Medulla oblongata (tissue), 1 donor: ENCODE measurements at regions not wholly inside any gene's neighbourhood (a gene's known extent, or its start where the extent isn't known, plus 50 kb on each side); places are given as distances from the start of the nearest gene placed in this dataset.

ENCODE experiments used
- DNase-seq: peaks from one replicate; pipeline ENCODE4 v3.0.0-alpha.2; 2015; ENCODE audit errors: extremely low spot score

- no peak for DNase-seq
Measured at GRCh38 chr2:183284606-183285005, 160.4 kb downstream of the NUP35 start.

DNA sequence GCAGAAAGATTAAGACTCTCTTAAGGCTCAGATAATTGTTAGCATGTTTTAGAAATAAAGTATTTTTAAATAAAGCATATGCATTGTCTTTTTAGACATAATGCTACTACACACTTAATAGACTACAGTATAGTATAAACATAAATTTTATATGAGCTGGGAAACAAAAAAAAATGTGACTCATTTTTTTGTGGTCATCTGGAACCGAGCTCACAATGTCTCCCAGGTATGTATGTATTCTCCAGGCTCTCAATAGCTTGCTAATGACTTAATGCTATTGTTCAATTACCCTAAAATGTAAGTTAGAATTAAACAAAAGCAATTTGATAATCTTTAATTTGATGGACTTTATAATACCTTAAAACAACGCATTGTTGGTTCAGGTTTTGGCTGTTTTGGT lies 167.2 kb downstream of the NUP35 start:
- DNase-seq, result no peak

DNA sequence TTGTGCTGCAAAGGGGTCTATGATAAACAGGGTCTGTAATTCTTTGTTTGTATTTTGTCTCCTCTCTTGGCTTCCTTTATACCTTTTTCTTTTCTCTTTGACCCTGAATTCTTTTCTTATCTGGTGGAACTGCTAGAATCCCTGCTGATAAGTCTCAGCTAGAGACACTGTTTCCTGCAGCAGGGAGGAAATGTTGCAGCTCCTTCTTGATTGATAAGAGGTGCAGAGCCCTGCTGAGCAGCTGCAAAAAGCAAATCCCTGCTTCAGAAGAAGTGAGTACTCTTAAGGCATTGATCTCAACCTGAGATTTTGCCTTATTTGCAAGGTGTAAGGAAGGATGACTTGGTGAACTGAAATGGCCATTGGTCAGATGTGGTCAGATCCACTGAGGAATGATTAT lies 167.8 kb downstream of the NUP35 start:
- no peak for DNase-seq

- no peak for DNase-seq
Measured at GRCh38 chr2:183339311-183339710, 215.1 kb downstream of the NUP35 start.

- no peak for DNase-seq
Measured at GRCh38 chr2:183341057-183341456, 216.8 kb downstream of the NUP35 start.

DNA sequence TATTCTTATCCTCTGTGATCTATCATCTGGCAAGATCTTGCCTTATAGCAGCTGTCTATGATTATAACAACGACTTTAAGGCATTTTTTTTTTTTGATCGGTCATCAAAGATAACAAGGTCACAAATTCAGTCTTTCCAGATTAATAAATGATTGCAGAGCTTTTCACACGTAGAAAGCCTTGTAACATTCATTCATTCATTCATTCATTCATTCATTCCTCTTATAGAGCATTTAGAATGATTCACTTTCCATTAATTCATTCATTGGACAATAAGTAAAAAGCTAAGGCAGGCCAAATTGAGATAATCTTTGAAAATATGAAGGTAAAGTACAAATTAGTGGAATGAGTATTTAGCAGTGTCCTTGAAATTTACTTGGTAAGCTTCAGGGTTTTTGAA lies 223.7 kb downstream of the NUP35 start:
- no peak for DNase-seq

GRCh38 chr2:183348492-183348891 lies 224.2 kb downstream of the NUP35 start:
- DNase-seq, result no peak

GRCh38 chr2:183349091-183349490 lies 224.8 kb downstream of the NUP35 start:
- DNase-seq, result peak; percentile 28

- DNase-seq, result no peak
Measured at GRCh38 chr2:183359867-183360266, 235.6 kb downstream of the NUP35 start.

DNA sequence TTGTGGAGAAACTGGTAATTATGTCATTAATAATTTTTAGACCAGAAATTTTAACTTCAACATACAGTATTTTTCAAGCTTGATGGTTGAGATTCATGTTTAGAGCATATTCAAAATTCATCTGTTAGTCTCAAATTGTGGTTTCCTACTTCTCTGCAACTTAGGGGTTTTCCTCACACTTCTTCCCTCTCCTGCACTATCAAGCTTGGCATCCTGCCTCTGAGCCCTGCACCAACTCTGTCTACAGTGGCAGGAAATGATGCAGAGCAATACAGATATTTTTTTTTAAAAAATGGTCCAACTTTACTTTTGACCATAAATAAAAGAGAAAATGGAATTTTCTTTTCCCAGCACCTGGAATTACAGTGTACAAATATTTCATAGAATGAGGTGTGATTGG lies 247.3 kb downstream of the NUP35 start:
- DNase-seq, result no peak

DNA sequence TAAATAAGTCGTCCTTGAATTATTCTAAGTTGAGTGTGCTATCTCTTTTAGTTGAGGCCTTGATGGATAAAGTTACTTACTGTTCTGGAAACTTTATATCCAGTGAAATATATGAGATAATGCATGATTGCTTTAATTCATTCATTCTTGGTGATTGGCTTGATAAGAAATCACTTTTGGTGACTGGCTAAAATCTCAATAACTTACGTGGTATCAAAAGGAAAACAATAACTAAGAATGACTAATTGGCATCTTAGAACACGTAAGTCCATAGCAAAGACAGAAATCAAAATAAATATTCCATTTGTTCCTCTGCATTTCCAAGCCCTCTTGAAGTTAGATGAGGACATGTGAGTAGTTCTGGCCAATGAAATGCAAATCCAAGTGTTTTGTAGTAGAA lies 251.6 kb downstream of the NUP35 start:
- no peak for DNase-seq

DNA sequence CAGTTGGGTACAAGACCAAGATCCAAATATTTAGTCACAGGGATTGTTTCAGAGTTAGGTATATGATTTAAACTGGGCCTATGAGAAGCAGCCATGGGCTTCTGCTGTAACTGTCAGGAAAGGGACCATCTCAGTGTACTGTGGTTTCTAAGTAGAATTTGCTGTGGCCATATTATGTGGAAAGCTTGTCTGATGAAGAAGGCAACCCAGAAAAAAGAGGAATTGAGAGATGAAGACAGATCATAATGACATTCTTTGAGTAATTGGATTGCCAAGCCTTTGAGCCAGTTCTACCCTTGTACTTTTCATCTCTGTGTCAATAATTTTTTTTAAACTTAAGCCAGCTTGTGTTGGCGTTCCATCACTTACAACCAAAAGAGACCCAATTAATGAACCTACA lies 259.6 kb downstream of the NUP35 start:
- no peak for DNase-seq

DNA sequence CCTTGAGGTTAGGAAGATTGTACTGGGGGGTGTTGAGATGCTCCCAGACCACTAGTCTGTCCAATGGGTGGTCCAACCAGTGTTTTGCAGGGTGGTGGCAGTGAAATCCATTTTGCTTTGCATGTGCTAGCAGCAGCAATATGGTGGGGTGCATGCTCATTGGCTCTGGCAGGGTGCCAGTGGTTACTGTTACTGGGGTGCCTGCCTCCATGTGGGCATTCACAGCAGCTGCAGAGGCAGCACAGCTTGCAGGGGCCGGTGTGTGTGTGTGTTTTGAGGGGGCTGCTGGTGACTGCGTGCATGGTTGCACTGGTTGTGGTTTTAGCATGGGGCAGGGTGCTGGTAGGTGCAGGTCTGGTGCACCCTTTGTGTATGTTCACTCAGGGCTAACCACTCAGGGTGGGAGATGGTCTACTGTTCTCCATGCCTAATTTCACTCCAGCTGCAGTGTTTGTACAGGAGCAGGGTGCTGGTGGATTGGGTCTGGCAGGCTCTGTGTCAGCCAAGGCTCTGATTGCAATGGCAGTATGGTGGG lies 265.4 kb downstream of the NUP35 start:
- DNase-seq, result no peak

- no peak for DNase-seq
Measured at GRCh38 chr2:183390109-183390508, 265.9 kb downstream of the NUP35 start.

DNA sequence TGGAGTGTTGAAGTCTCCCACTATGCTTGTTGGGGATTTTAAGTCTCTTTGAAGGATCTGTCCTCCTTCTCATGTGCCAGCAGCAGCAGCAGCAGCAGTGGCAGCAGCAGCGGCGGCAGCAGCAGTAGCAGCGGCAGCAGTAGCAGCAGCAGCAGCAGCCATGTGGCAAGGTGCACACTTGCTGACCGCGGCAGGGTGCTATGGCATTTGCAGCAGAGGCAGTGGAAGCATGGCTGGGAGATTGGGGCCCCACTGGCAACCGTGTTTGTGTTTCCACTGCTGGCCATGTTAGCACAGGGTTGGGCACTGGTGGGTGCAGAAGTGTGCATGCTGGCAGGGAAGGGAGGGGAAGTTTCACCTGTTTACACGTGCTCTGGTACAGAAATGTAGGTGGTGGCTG lies 280.1 kb downstream of the NUP35 start:
- no peak for DNase-seq

DNA sequence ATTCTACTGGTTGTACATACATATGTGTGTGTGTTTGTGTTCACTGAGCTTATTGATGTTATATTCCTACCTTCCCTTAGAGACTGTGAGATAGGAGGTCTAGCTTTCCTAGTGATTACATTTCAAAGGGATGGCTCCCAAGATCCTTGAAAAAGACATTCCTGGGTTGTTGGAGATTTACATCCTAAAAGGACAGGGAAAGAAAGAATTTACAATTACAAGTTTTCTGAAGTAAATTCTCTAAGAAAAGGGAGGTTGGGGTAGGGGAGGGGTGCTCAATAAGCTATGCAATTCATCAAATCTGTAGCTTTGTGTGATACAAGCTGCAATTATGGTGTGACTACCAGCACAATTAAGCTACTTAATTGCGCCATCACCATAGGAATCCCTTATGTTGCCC lies 284.3 kb downstream of the NUP35 start:
- DNase-seq, result no peak

GRCh38 chr2:183409662-183410061 lies 285.4 kb downstream of the NUP35 start:
- no peak for DNase-seq

- no peak for DNase-seq
Measured at GRCh38 chr2:183416753-183417152, 292.5 kb downstream of the NUP35 start.

- DNase-seq, result no peak
Measured at GRCh38 chr2:183426825-183427224, 302.6 kb downstream of the NUP35 start.

DNA sequence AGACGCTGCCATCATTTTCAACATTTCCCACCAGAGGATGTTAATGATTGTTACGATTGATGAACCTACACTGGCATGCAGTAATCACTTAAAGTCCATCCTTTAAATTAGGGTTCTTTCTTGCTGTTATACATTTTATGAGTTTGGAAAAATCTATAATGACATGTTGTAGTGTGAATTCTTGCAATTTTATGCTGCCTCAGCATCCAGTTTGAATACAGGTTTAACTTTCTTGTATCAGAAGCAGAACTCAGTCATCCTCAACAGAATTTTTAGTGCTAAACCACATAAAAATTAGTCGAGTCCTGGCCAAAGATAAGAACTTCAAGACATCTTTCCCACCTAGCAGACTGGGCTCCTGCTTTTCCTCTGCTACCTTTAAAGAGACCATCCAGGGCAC lies 303.3 kb downstream of the NUP35 start:
- DNase-seq, result no peak

- DNase-seq, result no peak
Measured at GRCh38 chr2:183428881-183429280, 304.6 kb downstream of the NUP35 start.

DNA sequence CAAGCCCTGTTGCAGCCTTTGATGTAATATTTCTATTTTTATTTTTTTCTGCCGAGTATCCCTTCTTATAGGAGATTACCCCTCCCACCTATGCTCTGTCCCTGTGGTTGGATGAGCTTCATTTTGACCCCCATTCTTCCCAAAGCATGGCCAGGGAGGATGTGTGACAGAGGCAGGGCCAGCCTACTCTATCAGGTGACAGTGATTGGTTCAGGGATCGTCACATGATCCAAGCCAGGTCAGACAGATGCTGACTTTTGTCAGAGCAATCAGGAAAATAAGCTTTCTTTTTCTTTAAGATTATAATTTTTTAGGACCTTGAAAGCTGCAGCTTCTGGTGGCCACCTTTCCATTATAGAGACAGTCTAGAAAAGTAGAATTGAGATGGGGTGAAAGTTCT lies 314.3 kb downstream of the NUP35 start:
- DNase-seq, result no peak

GRCh38 chr2:183455056-183455455 lies 330.8 kb downstream of the NUP35 start:
- DNase-seq, result no peak

GRCh38 chr2:183456177-183456576 lies 331.9 kb downstream of the NUP35 start:
- no peak for DNase-seq

DNA sequence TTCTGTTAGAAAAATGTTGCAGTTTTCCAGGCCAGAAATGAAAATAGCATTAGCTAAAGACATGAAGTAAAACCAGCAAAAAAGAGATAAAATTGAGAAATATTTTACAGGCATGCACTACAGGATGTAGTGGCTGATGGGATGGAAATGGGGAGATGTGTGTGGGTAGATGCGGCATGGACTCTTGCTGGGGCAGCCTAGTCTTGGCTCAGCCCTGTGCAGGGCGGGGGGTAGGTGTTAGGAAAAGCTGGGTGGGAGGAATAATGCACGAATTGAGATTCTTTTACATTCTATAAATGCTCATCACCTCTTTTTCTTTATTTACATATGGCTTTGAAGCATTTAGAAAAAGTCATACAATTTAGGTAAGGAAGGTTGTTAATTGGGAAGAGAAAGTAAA lies 334.2 kb downstream of the NUP35 start:
- DNase-seq, result no peak
